CD4-positive, CD25-positive, alpha-beta regulatory T cell (primary cell): ENCODE measurements at regions not wholly inside any gene's neighbourhood (a gene's known extent, or its start where the extent isn't known, plus 50 kb on each side); places are given as distances from the start of the nearest gene placed in this dataset.

Experiments used
- ATAC-seq, 2 donors: fragments of 150-1000 bp; cut with Tn5 transposase; one replicate each; pipeline ENCODE4 v1.10.0; 2021; ENCODE audit warnings: low read depth in 2 of 2, moderate number of reproducible peaks in 2 of 2, moderate library complexity in 1 of 2
- DNase-seq, 3 donors: peaks; one replicate each; pipeline versions ENCODE4 v3.0.0 to v3.0.0-alpha.2; 2012 to 2022; ENCODE audit warnings: mixed read lengths in 1 of 3
- H3K27ac ChIP-seq: one replicate; pipeline ENCODE4 v1.7.0; 2013; ENCODE audit warnings: mild to moderate bottlenecking, low read length; ENCODE audit not compliant: insufficient read depth, poor library complexity, severe bottlenecking
- H3K27me3 ChIP-seq: one replicate; pipeline ENCODE4 v1.7.0; 2013; ENCODE audit warnings: low read length; ENCODE audit not compliant: control insufficient read depth, insufficient read depth
- H3K36me3 ChIP-seq: one replicate; pipeline ENCODE4 v1.7.0; 2013; ENCODE audit warnings: mild to moderate bottlenecking, low read length, moderate library complexity; ENCODE audit not compliant: control insufficient read depth, insufficient read depth
- H3K4me1 ChIP-seq: 2 replicates; pipeline ENCODE4 v1.7.0; 2013; ENCODE audit warnings: mild to moderate bottlenecking, low read length; ENCODE audit not compliant: insufficient read depth, control insufficient read depth, poor library complexity, severe bottlenecking
- H3K4me3 ChIP-seq: one replicate; pipeline ENCODE4 v1.7.0; 2013; ENCODE audit warnings: low read depth, mild to moderate bottlenecking, low read length, moderate library complexity
- H3K9me3 ChIP-seq, 2 experiments: 1 replicate in 1 of 2; 2 replicates in 1 of 2; pipeline ENCODE4 v1.7.0; 2013; ENCODE audit warnings: low read length in 2 of 2, mild to moderate bottlenecking in 1 of 2, moderate library complexity in 1 of 2; ENCODE audit not compliant: control insufficient read depth in 2 of 2
- H3K27ac Mint-ChIP-seq, 3 donors: one replicate each; pipeline ENCODE4 v1.8.0; 2020 to 2022; ENCODE audit warnings: mild to moderate bottlenecking in 3 of 3, mixed read lengths in 3 of 3, moderate library complexity in 2 of 3
- H3K27me3 Mint-ChIP-seq: one replicate; pipeline ENCODE4 v1.8.0; 2022; ENCODE audit warnings: mild to moderate bottlenecking, mixed read lengths
- H3K36me3 Mint-ChIP-seq: one replicate; pipeline ENCODE4 v1.8.0; 2020; ENCODE audit warnings: mixed read lengths
- H3K4me1 Mint-ChIP-seq, 4 donors: one replicate each; pipeline ENCODE4 v1.8.0; 2020 to 2022; ENCODE audit warnings: mixed read lengths in 4 of 4, mild to moderate bottlenecking in 1 of 4
- H3K4me3 Mint-ChIP-seq, 4 donors: one replicate each; pipeline ENCODE4 v1.8.0; 2020 to 2022; ENCODE audit warnings: mild to moderate bottlenecking in 4 of 4, mixed read lengths in 4 of 4, moderate library complexity in 3 of 4
- H3K9me3 Mint-ChIP-seq, 7 donors: one replicate each; pipeline ENCODE4 v1.8.0; 2020 to 2022; ENCODE audit warnings: mixed read lengths in 7 of 7, mild to moderate bottlenecking in 3 of 7, moderate library complexity in 2 of 7

- Mint-ChIP-seq H3K36me3 (no peaks in the 10 kb centered on the region), H3K27me3 (no peaks in the 10 kb centered on the region), H3K4me3 (no peak overlapping the region), H3K27ac (no peak overlapping the region), H3K9me3 (no peaks in the 10 kb centered on the region), H3K4me1 (no peaks in the 10 kb centered on the region)
- no peak for DNase-seq
- no peak for ATAC-seq
- H3K4me1 ChIP-seq = no peaks in the 10 kb centered on the region
- H3K4me3 ChIP-seq = no peak overlapping the region
- no peaks in the 10 kb centered on the region for H3K36me3 ChIP-seq
- no peak overlapping the region for H3K27ac ChIP-seq
- no peaks in the 10 kb centered on the region for H3K27me3 ChIP-seq
- no peaks in the 10 kb centered on the region for H3K9me3 ChIP-seq
Observed at GRCh38 chr16:55044201-55044975, 113.7 kb downstream of the IRX5 start.

- Mint-ChIP-seq H3K4me1 (no peaks in the 10 kb centered on the region), H3K36me3 (no peaks in the 10 kb centered on the region), H3K27ac (peak overlapping the region in 1 of 3 donors; percentile 67), H3K27me3 (no peaks in the 10 kb centered on the region), H3K9me3 (no peaks in the 10 kb centered on the region), H3K4me3 (no peak overlapping the region)
- Histone ChIP-seq H3K27ac (no peak overlapping the region), H3K4me1 (no peaks in the 10 kb centered on the region), H3K4me3 (no peak overlapping the region), H3K36me3 (no peaks in the 10 kb centered on the region), H3K9me3 (no peaks in the 10 kb centered on the region), H3K27me3 (no peaks in the 10 kb centered on the region)
- ATAC-seq = no peak
- DNase-seq = no peak
Observed at GRCh38 chr16:55045329-55045728, 114.7 kb downstream of the IRX5 start.

- Mint-ChIP-seq H3K27ac (no peak overlapping the region), H3K4me1 (no peaks in the 10 kb centered on the region), H3K36me3 (no peaks in the 10 kb centered on the region), H3K9me3 (no peaks in the 10 kb centered on the region), H3K4me3 (no peak overlapping the region), H3K27me3 (no peaks in the 10 kb centered on the region)
- H3K4me1 ChIP-seq = no peaks in the 10 kb centered on the region
- ATAC-seq (no peak), DNase-seq (no peak)
- no peak overlapping the region for H3K4me3 ChIP-seq
- H3K36me3 ChIP-seq = no peaks in the 10 kb centered on the region
- H3K9me3 ChIP-seq = no peaks in the 10 kb centered on the region
- H3K27me3 ChIP-seq = no peaks in the 10 kb centered on the region
- H3K27ac ChIP-seq = no peak overlapping the region
Observed at GRCh38 chr16:55045756-55046460, 115.2 kb downstream of the IRX5 start.

GRCh38 chr16:55046513-55046912 is 115.8 kb downstream of the IRX5 start:
- H3K27ac ChIP-seq = no peak overlapping the region
- H3K27ac Mint-ChIP-seq = no peak overlapping the region
- DNase-seq (no peak), ATAC-seq (no peak)
- H3K9me3 Mint-ChIP-seq = peaks cover 0 to 2% (median 0%) of the 10 kb centered on the region in 7 donors
- no peaks in the 10 kb centered on the region for H3K4me1 ChIP-seq
- H3K36me3 Mint-ChIP-seq = no peaks in the 10 kb centered on the region
- no peaks in the 10 kb centered on the region for H3K4me1 Mint-ChIP-seq
- H3K4me3 ChIP-seq = no peak overlapping the region
- H3K9me3 ChIP-seq = no peaks in the 10 kb centered on the region
- no peaks in the 10 kb centered on the region for H3K27me3 ChIP-seq
- no peaks in the 10 kb centered on the region for H3K36me3 ChIP-seq
- H3K4me3 Mint-ChIP-seq = no peak overlapping the region
- no peaks in the 10 kb centered on the region for H3K27me3 Mint-ChIP-seq

GRCh38 chr16:55046916-55047315 is 116.3 kb downstream of the IRX5 start:
- Mint-ChIP-seq H3K4me1 (no peaks in the 10 kb centered on the region), H3K4me3 (no peak overlapping the region), H3K9me3 (peaks cover 0 to 2% (median 0%) of the 10 kb centered on the region in 7 donors), H3K27me3 (no peaks in the 10 kb centered on the region), H3K36me3 (no peaks in the 10 kb centered on the region), H3K27ac (no peak overlapping the region)
- Histone ChIP-seq H3K27ac (no peak overlapping the region), H3K27me3 (no peaks in the 10 kb centered on the region), H3K9me3 (no peaks in the 10 kb centered on the region), H3K4me3 (no peak overlapping the region), H3K4me1 (no peaks in the 10 kb centered on the region), H3K36me3 (no peaks in the 10 kb centered on the region)
- ATAC-seq (no peak), DNase-seq (no peak)

GRCh38 chr16:55047331-55047730 is 116.7 kb downstream of the IRX5 start:
- Mint-ChIP-seq H3K4me1 (no peaks in the 10 kb centered on the region), H3K9me3 (peaks cover 0 to 2% (median 0%) of the 10 kb centered on the region in 7 donors), H3K36me3 (no peaks in the 10 kb centered on the region), H3K4me3 (no peak overlapping the region), H3K27ac (no peak overlapping the region), H3K27me3 (no peaks in the 10 kb centered on the region)
- no peaks in the 10 kb centered on the region for H3K36me3 ChIP-seq
- no peak for DNase-seq
- H3K9me3 ChIP-seq = no peaks in the 10 kb centered on the region
- H3K4me1 ChIP-seq = no peaks in the 10 kb centered on the region
- no peak overlapping the region for H3K27ac ChIP-seq
- no peaks in the 10 kb centered on the region for H3K27me3 ChIP-seq
- no peak for ATAC-seq
- no peak overlapping the region for H3K4me3 ChIP-seq

- no peaks in the 10 kb centered on the region for H3K4me1 Mint-ChIP-seq
- Histone ChIP-seq H3K4me1 (no peaks in the 10 kb centered on the region), H3K27me3 (no peaks in the 10 kb centered on the region), H3K4me3 (no peak overlapping the region), H3K9me3 (no peaks in the 10 kb centered on the region), H3K36me3 (no peaks in the 10 kb centered on the region), H3K27ac (no peak overlapping the region)
- no peak overlapping the region for H3K4me3 Mint-ChIP-seq
- DNase-seq (no peak), ATAC-seq (no peak)
- no peaks in the 10 kb centered on the region for H3K36me3 Mint-ChIP-seq
- H3K27me3 Mint-ChIP-seq = no peaks in the 10 kb centered on the region
- no peak overlapping the region for H3K27ac Mint-ChIP-seq
- peaks cover 0 to 2% (median 0%) of the 10 kb centered on the region in 7 donors for H3K9me3 Mint-ChIP-seq
Observed at GRCh38 chr16:55047903-55048497, 117.3 kb downstream of the IRX5 start.
